CD14-positive monocyte (primary cell): ENCODE measurements at regions not wholly inside any gene's neighbourhood (a gene's known extent, or its start where the extent isn't known, plus 50 kb on each side); places are given as distances from the start of the nearest gene placed in this dataset.

Experiments
- DNase-seq, 3 donors: peaks; one replicate each; pipeline ENCODE4 v3.0.0-alpha.2; 2011 to 2022
- H2AFZ ChIP-seq: 2 replicates; pipeline ENCODE4 v1.6.0; 2012; ENCODE audit warnings: mild to moderate bottlenecking, low read depth, low read length, inconsistent platforms; ENCODE audit not compliant: insufficient read depth, poor library complexity, severe bottlenecking
- H3K27ac ChIP-seq, 2 donors: 1 replicate in 1 of 2; 2 replicates in 1 of 2; pipeline ENCODE4 v1.5.1; 2012 to 2013; ENCODE audit warnings: low read length in 2 of 2, control low read depth in 1 of 2, inconsistent platforms in 1 of 2, low read depth in 1 of 2, mild to moderate bottlenecking in 1 of 2
- H3K27me3 ChIP-seq, 2 donors: one replicate each; pipeline versions ENCODE4 v1.6.0 to v1.6.1; 2011 to 2013; ENCODE audit warnings: low read length in 2 of 2; ENCODE audit not compliant: control insufficient read depth in 2 of 2, insufficient read depth in 2 of 2
- H3K36me3 ChIP-seq, 2 donors: replicated peaks in 1 of 2; 1 replicate in 1 of 2; 2 replicates in 1 of 2; pipeline versions ENCODE4 v1.5.1 to v1.6.1; 2012 to 2013; ENCODE audit warnings: low read length in 2 of 2, control low read depth in 1 of 2, inconsistent platforms in 1 of 2, mild to moderate bottlenecking in 1 of 2; ENCODE audit not compliant: insufficient read depth in 2 of 2, control insufficient read depth in 1 of 2
- H3K4me1 ChIP-seq, 2 donors: 1 replicate in 1 of 2; 2 replicates in 1 of 2; pipeline versions ENCODE4 v1.5.1 to v1.6.1; 2012 to 2013; ENCODE audit warnings: low read length in 2 of 2, control low read depth in 1 of 2, inconsistent platforms in 1 of 2, mild to moderate bottlenecking in 1 of 2, moderate library complexity in 1 of 2; ENCODE audit not compliant: insufficient read depth in 2 of 2, control insufficient read depth in 1 of 2
- H3K4me2 ChIP-seq: replicated peaks from 2 replicates; pipeline ENCODE3; 2012; ENCODE audit warnings: low read length, moderate library complexity, mild to moderate bottlenecking; ENCODE audit not compliant: poor library complexity, severe bottlenecking; ENCODE audit errors: extremely low read depth
- H3K4me3 ChIP-seq, 3 experiments: fragments of 200-600 bp in 1 of 3; sonication (generic) in 1 of 3; replicated peaks in 1 of 3; 1 replicate in 2 of 3; 2 replicates in 1 of 3; pipeline ENCODE4 v1.5.1; 2011 to 2013; ENCODE audit warnings: low read length in 3 of 3, mild to moderate bottlenecking in 3 of 3, control low read depth in 2 of 3, low read depth in 2 of 3, inconsistent platforms in 1 of 3, moderate library complexity in 1 of 3
- H3K79me2 ChIP-seq: 2 replicates; pipeline ENCODE4 v1.6.0; 2012; ENCODE audit warnings: mild to moderate bottlenecking, control low read depth, inconsistent platforms, low read length, moderate library complexity; ENCODE audit not compliant: insufficient read depth
- H3K9ac ChIP-seq: 2 replicates; pipeline ENCODE4 v1.6.0; 2017; ENCODE audit warnings: low read length, mild to moderate bottlenecking; ENCODE audit not compliant: insufficient read depth, poor library complexity, severe bottlenecking
- H3K9me3 ChIP-seq, 2 donors: replicated peaks in 1 of 2; 1 replicate in 1 of 2; 2 replicates in 1 of 2; pipeline versions ENCODE4 v1.5.1 to v1.6.1; 2012 to 2013; ENCODE audit warnings: low read length in 2 of 2, control low read depth in 1 of 2; ENCODE audit not compliant: control insufficient read depth in 1 of 2, insufficient read depth in 1 of 2
- H4K20me1 ChIP-seq: 2 replicates; pipeline ENCODE4 v1.6.0; 2012; ENCODE audit warnings: mild to moderate bottlenecking, low read length, control low read depth, moderate library complexity; ENCODE audit not compliant: insufficient read depth
- H3K27ac Mint-ChIP-seq, 7 donors: one replicate each; pipeline ENCODE4 v1.8.0; 2020; ENCODE audit warnings: mild to moderate bottlenecking in 7 of 7, mixed read lengths in 7 of 7, moderate library complexity in 6 of 7, inconsistent platforms in 2 of 7
- H3K27me3 Mint-ChIP-seq, 3 donors: one replicate each; pipeline ENCODE4 v1.8.0; 2021 to 2022; ENCODE audit warnings: low read depth in 3 of 3, mild to moderate bottlenecking in 3 of 3, mixed read lengths in 3 of 3, moderate library complexity in 3 of 3, inconsistent platforms in 1 of 3
- H3K36me3 Mint-ChIP-seq, 2 donors: one replicate each; pipeline ENCODE4 v1.8.0; 2020; ENCODE audit warnings: mixed read lengths in 2 of 2, inconsistent platforms in 1 of 2, mild to moderate bottlenecking in 1 of 2
- H3K4me1 Mint-ChIP-seq: one replicate; pipeline ENCODE4 v1.8.0; 2020; ENCODE audit warnings: mild to moderate bottlenecking, mixed read lengths
- H3K4me3 Mint-ChIP-seq, 2 donors: one replicate each; pipeline ENCODE4 v1.8.0; 2020; ENCODE audit warnings: mild to moderate bottlenecking in 2 of 2, mixed read lengths in 2 of 2, moderate library complexity in 1 of 2
- H3K9me3 Mint-ChIP-seq, 7 donors: one replicate each; pipeline ENCODE4 v1.8.0; 2020 to 2022; ENCODE audit warnings: mixed read lengths in 7 of 7, mild to moderate bottlenecking in 6 of 7, moderate library complexity in 6 of 7, inconsistent platforms in 2 of 7
- WGBS: methylation state at CpG from one replicate; pipeline ENCODE4 v1.1.5; 2013; ENCODE audit warnings: missing lambda C conversion rate; ENCODE audit not compliant: insufficient coverage; 5-methylcytosine and 5-hydroxymethylcytosine counted together
- intact Hi-C, 2 donors: fragments of 100-400 bp; cut with micrococcal nuclease; formaldehyde crosslinking; loops; one replicate each; pipeline versions ENCODE4 v1.15.0 to v1.15.1; 2023
- TF ChIP-seq, protein P1 (sequence below): fragments of 200-600 bp; IDR thresholded peaks from one replicate; pipeline ENCODE4 v1.8.0; 2022; ENCODE audit warnings: antibody characterized with exemption, mild to moderate bottlenecking

DNA sequence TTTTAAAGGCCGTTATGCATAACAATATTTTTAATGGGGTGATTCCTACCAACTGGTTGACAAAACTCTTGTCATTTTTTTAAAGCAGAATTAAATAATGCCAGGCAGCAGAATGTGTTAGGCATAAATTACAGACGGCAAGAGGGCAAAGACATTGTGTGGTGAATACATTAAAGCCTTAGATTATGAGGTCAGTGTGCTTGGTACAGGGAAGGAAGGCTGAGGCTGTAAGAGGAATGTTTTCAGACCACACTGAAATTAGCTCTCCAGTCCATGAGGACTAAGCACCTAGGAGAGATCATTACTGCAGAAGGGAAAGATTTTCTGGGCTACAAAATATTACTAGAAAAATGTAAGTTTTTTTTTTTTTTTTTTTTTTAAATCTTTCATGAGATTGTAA is 312.8 kb upstream of the PRKCQ start:
- Histone ChIP-seq H3K4me1 (no peaks in the 10 kb centered on the region), H3K9ac (no peak overlapping the region), H3K79me2 (no peaks in the 10 kb centered on the region), H3K27ac (no peak overlapping the region), H3K27me3 (no peaks in the 10 kb centered on the region), H3K36me3 (no peaks in the 10 kb centered on the region), H3K4me2 (no peak overlapping the region), H3K9me3 (no peaks in the 10 kb centered on the region), H3K4me3 (no peak overlapping the region), H2AFZ (no peak overlapping the region), H4K20me1 (no peaks in the 10 kb centered on the region)
- Mint-ChIP-seq H3K4me3 (no peak overlapping the region), H3K4me1 (no peaks in the 10 kb centered on the region), H3K9me3 (peaks cover 0 to 6% (median 2%) of the 10 kb centered on the region in 7 donors), H3K27ac (no peak overlapping the region), H3K27me3 (no peaks in the 10 kb centered on the region), H3K36me3 (no peaks in the 10 kb centered on the region)
- DNase-seq = no peak
- 100% methylated on average over 1 of the region's 2 CpGs for WGBS
- TF ChIP-seq, protein P1, sequence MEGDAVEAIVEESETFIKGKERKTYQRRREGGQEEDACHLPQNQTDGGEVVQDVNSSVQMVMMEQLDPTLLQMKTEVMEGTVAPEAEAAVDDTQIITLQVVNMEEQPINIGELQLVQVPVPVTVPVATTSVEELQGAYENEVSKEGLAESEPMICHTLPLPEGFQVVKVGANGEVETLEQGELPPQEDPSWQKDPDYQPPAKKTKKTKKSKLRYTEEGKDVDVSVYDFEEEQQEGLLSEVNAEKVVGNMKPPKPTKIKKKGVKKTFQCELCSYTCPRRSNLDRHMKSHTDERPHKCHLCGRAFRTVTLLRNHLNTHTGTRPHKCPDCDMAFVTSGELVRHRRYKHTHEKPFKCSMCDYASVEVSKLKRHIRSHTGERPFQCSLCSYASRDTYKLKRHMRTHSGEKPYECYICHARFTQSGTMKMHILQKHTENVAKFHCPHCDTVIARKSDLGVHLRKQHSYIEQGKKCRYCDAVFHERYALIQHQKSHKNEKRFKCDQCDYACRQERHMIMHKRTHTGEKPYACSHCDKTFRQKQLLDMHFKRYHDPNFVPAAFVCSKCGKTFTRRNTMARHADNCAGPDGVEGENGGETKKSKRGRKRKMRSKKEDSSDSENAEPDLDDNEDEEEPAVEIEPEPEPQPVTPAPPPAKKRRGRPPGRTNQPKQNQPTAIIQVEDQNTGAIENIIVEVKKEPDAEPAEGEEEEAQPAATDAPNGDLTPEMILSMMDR = no peak
- intact Hi-C loops = no loop called here

DNA sequence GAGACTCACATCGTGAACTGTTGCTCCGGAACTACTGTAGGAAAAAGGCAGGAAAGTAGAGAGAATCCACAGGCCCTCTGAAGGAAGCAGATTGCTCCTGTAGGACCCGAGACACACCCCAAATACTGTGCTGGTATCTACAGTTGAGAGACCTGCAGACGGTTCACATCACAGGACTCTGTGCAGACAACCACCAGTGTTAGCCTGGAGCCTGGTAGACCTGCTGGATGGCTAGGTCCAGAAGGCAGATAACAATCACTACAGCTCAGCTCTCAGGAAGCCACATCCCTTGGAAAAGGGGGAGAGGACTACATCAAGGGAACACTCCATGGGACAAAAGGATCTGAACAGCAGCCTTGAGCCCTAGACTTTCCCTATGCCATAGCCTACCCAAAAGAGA is 311.8 kb upstream of the PRKCQ start:
- no peaks in the 10 kb centered on the region for H3K4me1 Mint-ChIP-seq
- no peak overlapping the region for H2AFZ ChIP-seq
- H3K27me3 Mint-ChIP-seq = no peaks in the 10 kb centered on the region
- no peak for DNase-seq
- H3K9me3 ChIP-seq = no peaks in the 10 kb centered on the region
- H3K9me3 Mint-ChIP-seq = peaks cover 0 to 4% (median 2%) of the 10 kb centered on the region in 7 donors
- H3K27me3 ChIP-seq = no peaks in the 10 kb centered on the region
- no peaks in the 10 kb centered on the region for H3K4me1 ChIP-seq
- H3K79me2 ChIP-seq = no peaks in the 10 kb centered on the region
- no peak overlapping the region for H3K9ac ChIP-seq
- H3K36me3 Mint-ChIP-seq = no peaks in the 10 kb centered on the region
- H3K4me2 ChIP-seq = no peak overlapping the region
- 90% methylated on average over 4 of the region's 4 CpGs for WGBS
- no peaks in the 10 kb centered on the region for H4K20me1 ChIP-seq
- intact Hi-C loops = no loop called here
- no peak overlapping the region for H3K4me3 ChIP-seq
- TF ChIP-seq, protein P1 = no peak
- no peak overlapping the region for H3K4me3 Mint-ChIP-seq
- H3K36me3 ChIP-seq = no peaks in the 10 kb centered on the region
- no peak overlapping the region for H3K27ac ChIP-seq
- H3K27ac Mint-ChIP-seq = no peak overlapping the region
